Esophagus squamous epithelium (tissue), 4 donors: ENCODE measurements at regions not wholly inside any gene's neighbourhood (a gene's known extent, or its start where the extent isn't known, plus 50 kb on each side); places are given as distances from the start of the nearest gene placed in this dataset.

Experiments
- CTCF ChIP-seq, 6 experiments: fragments of 450-650 bp in 4 of 6; fragments of 200-600 bp in 2 of 6; sonication (generic) in 2 of 6; IDR thresholded peaks; one replicate each; pipeline ENCODE4 v1.5.1; 2016 to 2019; ENCODE audit warnings: antibody characterized with exemption in 6 of 6, mild to moderate bottlenecking in 4 of 6, moderate library complexity in 4 of 6
- POLR2A ChIP-seq, 4 donors: fragments of 450-650 bp; IDR thresholded peaks; one replicate each; pipeline ENCODE4 v1.6.1; 2017; ENCODE audit warnings: antibody characterized with exemption in 4 of 4, mild to moderate bottlenecking in 4 of 4, moderate library complexity in 3 of 4

- TF ChIP-seq POLR2A (IDR thresholded peaks at IDR 0.05) (no peak), CTCF (IDR thresholded peaks at IDR 0.05) (no peak)
Measured at GRCh38 chr15:47917881-47918280, 200.6 kb downstream of the SEMA6D start.
